GM23248 (cell line): ENCODE measurements at regions not wholly inside any gene's neighbourhood (a gene's known extent, or its start where the extent isn't known, plus 50 kb on each side); places are given as distances from the start of the nearest gene placed in this dataset.
"Not testable (repeated sequence)": the region's sequence is repeated elsewhere in the genome, so short reads cannot be mapped to it uniquely, and the experiment has no call there.

ENCODE experiments used
- DNase-seq: peaks from one replicate; pipeline ENCODE4 v3.0.0-alpha.2; 2015
- H2AFZ ChIP-seq: fragments of 200-600 bp; sonication (generic); 2 replicates; pipeline ENCODE4 v1.6.1; 2016; ENCODE audit warnings: antibody characterized with exemption
- H3F3A ChIP-seq: fragments of 200-600 bp; sonication (generic); 2 replicates; pipeline ENCODE4 v1.6.1; 2016; ENCODE audit warnings: mild to moderate bottlenecking, antibody characterized with exemption, mixed run types; ENCODE audit not compliant: insufficient read depth
- H3K27ac ChIP-seq: fragments of 200-600 bp; sonication (generic); 2 replicates; pipeline ENCODE4 v1.5.1; 2016; ENCODE audit warnings: mild to moderate bottlenecking
- H3K27me3 ChIP-seq: fragments of 200-600 bp; sonication (generic); replicated peaks from 2 replicates; pipeline ENCODE4 v1.6.1; 2016; ENCODE audit warnings: mild to moderate bottlenecking; ENCODE audit not compliant: insufficient read depth
- H3K36me3 ChIP-seq: fragments of 200-600 bp; sonication (generic); 2 replicates; pipeline ENCODE4 v1.6.1; 2016; ENCODE audit warnings: low read depth, mild to moderate bottlenecking
- H3K4me1 ChIP-seq: fragments of 200-600 bp; sonication (generic); 2 replicates; pipeline ENCODE4 v1.6.1; 2016; ENCODE audit warnings: mild to moderate bottlenecking; ENCODE audit not compliant: insufficient read depth
- H3K4me2 ChIP-seq: fragments of 200-600 bp; sonication (generic); one replicate; pipeline ENCODE4 v1.6.1; 2016; ENCODE audit warnings: mild to moderate bottlenecking; ENCODE audit not compliant: unreplicated experiment
- H3K4me3 ChIP-seq: fragments of 200-600 bp; sonication (generic); 2 replicates; pipeline ENCODE4 v1.5.1; 2016; ENCODE audit warnings: mild to moderate bottlenecking
- H3K79me2 ChIP-seq: fragments of 200-600 bp; sonication (generic); 2 replicates; pipeline ENCODE4 v1.6.1; 2016; ENCODE audit warnings: mild to moderate bottlenecking; ENCODE audit not compliant: insufficient read depth
- H3K9ac ChIP-seq: fragments of 200-600 bp; sonication (generic); 2 replicates; pipeline ENCODE4 v1.6.1; 2016; ENCODE audit warnings: mild to moderate bottlenecking
- H3K9me2 ChIP-seq: fragments of 200-600 bp; sonication (generic); 2 replicates; pipeline ENCODE4 v1.6.1; 2016; ENCODE audit warnings: mixed run types, mild to moderate bottlenecking, moderate library complexity; ENCODE audit not compliant: insufficient read depth
- H3K9me3 ChIP-seq: fragments of 200-600 bp; sonication (generic); one replicate; pipeline ENCODE4 v1.6.1; 2017; ENCODE audit warnings: low read depth
- H4K20me1 ChIP-seq: fragments of 200-600 bp; sonication (generic); 2 replicates; pipeline ENCODE4 v1.6.0; 2016; ENCODE audit not compliant: insufficient read depth
- EZH2 ChIP-seq: fragments of 200-600 bp; sonication (generic); IDR thresholded peaks from 2 replicates; pipeline ENCODE4 v1.6.1; 2018; ENCODE audit warnings: antibody characterized with exemption, mild to moderate bottlenecking; ENCODE audit not compliant: insufficient read depth, poor library complexity, severe bottlenecking
- EZH2phosphoT487 ChIP-seq: fragments of 200-600 bp; sonication (generic); IDR thresholded peaks from 2 replicates; pipeline ENCODE4 v1.6.1; 2018; ENCODE audit warnings: antibody characterized with exemption, moderate library complexity, mild to moderate bottlenecking, low read depth; ENCODE audit not compliant: insufficient read depth
- WGBS, 2 experiments: methylation state at CpG; one replicate each; pipeline ENCODE4 v1.1.6; 2015 to 2017; ENCODE audit warnings: low lambda C conversion rate in 2 of 2, low coverage in 1 of 2; ENCODE audit errors: missing lambda C conversion rate in 2 of 2; 5-methylcytosine and 5-hydroxymethylcytosine counted together
- in situ Hi-C: fragments of 300-500 bp; cut with MboI; formaldehyde crosslinking; loops from 2 replicates; pipeline ENCODE4 v1.15.0; 2020

- WGBS, 2 experiments: 27 to 28% methylated on average over 6 of the region's 6 CpGs
- Histone ChIP-seq H3K4me3 (no peak overlapping the region), H3K27ac (peak overlapping the region; percentile 96), H3K27me3 (no peaks in the 10 kb centered on the region), H3K4me1 (peaks cover 47% of the 10 kb centered on the region), H4K20me1 (no peaks in the 10 kb centered on the region), H3K79me2 (no peaks in the 10 kb centered on the region), H3K9me3 (no peaks in the 10 kb centered on the region), H3K9me2 (no peaks in the 10 kb centered on the region), H3K9ac (peak overlapping the region; percentile 85), H2AFZ (no peak overlapping the region), H3F3A (peaks cover 68% of the 10 kb centered on the region), H3K4me2 (peak overlapping the region; percentile 73), H3K36me3 (no peaks in the 10 kb centered on the region)
- peak; percentile 46 for DNase-seq
- no peak for TF ChIP-seq EZH2phosphoT487
- TF ChIP-seq EZH2: no peak
- in situ Hi-C loops: no loop called here
Observed at GRCh38 chr2:237209885-237210284, 124.2 kb downstream of the COPS8 start.

GRCh38 chr2:237210297-237210696 is 124.6 kb downstream of the COPS8 start:
- H3K4me3 ChIP-seq: no peak overlapping the region
- H4K20me1 ChIP-seq: no peaks in the 10 kb centered on the region
- no peaks in the 10 kb centered on the region for H3K79me2 ChIP-seq
- peaks cover 68% of the 10 kb centered on the region for H3F3A ChIP-seq
- 47 to 56% methylated on average over 7 of the region's 7 CpGs for WGBS, 2 experiments
- in situ Hi-C loops: no loop called here
- H2AFZ ChIP-seq: no peak overlapping the region
- no peak for DNase-seq
- TF ChIP-seq EZH2phosphoT487 (no peak), EZH2 (no peak)
- peak overlapping the region; percentile 85; the same call in 1 of the 2 replicates for H3K9ac ChIP-seq
- no peaks in the 10 kb centered on the region for H3K27me3 ChIP-seq
- peak overlapping the region; percentile 96 for H3K27ac ChIP-seq
- H3K9me3 ChIP-seq: no peaks in the 10 kb centered on the region
- H3K4me2 ChIP-seq: no peak overlapping the region
- no peaks in the 10 kb centered on the region for H3K9me2 ChIP-seq
- peaks cover 47% of the 10 kb centered on the region for H3K4me1 ChIP-seq
- no peaks in the 10 kb centered on the region for H3K36me3 ChIP-seq

GRCh38 chr2:237210763-237211162 is 125.1 kb downstream of the COPS8 start:
- Histone ChIP-seq H3K79me2 (no peaks in the 10 kb centered on the region), H4K20me1 (no peaks in the 10 kb centered on the region), H3K4me3 (no peak overlapping the region), H2AFZ (no peak overlapping the region), H3K36me3 (no peaks in the 10 kb centered on the region), H3F3A (peaks cover 68% of the 10 kb centered on the region), H3K27me3 (no peaks in the 10 kb centered on the region), H3K4me1 (peaks cover 47% of the 10 kb centered on the region), H3K27ac (0 out of 2 replicates have a peak overlapping the region, but pooled peaks have one; percentile 96), H3K9me3 (no peaks in the 10 kb centered on the region), H3K9me2 (no peaks in the 10 kb centered on the region), H3K4me2 (no peak overlapping the region), H3K9ac (no peak overlapping the region)
- in situ Hi-C loops: no loop called here
- no peak for TF ChIP-seq EZH2
- no peak for TF ChIP-seq EZH2phosphoT487
- 42 to 47% methylated on average over 6 of the region's 6 CpGs for WGBS, 2 experiments
- no peak for DNase-seq

- H3K9ac ChIP-seq: peak overlapping the region; percentile 74; the same call in 1 of the 2 replicates
- H3K27me3 ChIP-seq, H3K36me3 ChIP-seq, in situ Hi-C loops, H3K9me2 ChIP-seq, H3K9me3 ChIP-seq, H3K4me3 ChIP-seq, H3K4me2 ChIP-seq, H3K79me2 ChIP-seq, DNase-seq, H2AFZ ChIP-seq, H4K20me1 ChIP-seq: not testable (repeated sequence)
- peaks cover 54% of the 10 kb centered on the region for H3F3A ChIP-seq
- WGBS, 2 experiments: 88 to 89% methylated on average over 8 to 9 of the region's 9 CpGs
- H3K27ac ChIP-seq: peak overlapping the region; percentile 77
- peaks cover 39% of the 10 kb centered on the region for H3K4me1 ChIP-seq
Observed at GRCh38 chr2:237212356-237213279, 126.9 kb downstream of the COPS8 start.
